ENCODE measurements at regions not wholly inside any gene's neighbourhood (a gene's known extent, or its start where the extent isn't known, plus 50 kb on each side); places are given as distances from the start of the nearest gene placed in this dataset.

DNA sequence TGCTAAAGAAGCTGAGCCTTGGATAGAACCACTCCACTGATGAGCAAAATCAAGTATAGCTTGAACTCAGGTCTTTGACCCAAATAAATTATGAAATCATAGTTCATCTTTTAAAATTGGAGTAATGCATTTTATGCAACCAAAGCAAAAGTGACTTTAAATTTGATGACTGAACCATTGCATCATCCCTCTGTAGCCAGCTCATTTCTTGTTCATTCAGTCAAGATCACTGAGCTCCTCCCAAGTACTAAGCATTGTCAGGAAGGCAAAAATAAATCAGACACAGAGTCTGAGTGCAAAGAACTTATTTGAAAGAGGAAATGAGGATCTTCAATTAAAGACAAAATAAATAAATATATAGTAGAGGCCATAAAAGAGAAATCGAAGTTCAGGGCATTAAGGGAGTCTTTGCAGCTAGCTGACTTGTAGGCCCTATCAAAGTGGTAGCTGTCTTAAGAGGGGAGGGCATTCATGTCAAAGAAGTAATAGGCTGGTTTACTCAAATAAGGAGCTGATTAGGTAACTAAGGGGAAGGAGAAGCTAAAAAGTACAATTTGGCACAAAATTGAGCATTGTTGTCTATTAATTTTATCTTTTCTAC lies 411.8 kb downstream of the MTX2 start:
- DNase-seq (ENCODE audit: low spot score): no peak

DNA sequence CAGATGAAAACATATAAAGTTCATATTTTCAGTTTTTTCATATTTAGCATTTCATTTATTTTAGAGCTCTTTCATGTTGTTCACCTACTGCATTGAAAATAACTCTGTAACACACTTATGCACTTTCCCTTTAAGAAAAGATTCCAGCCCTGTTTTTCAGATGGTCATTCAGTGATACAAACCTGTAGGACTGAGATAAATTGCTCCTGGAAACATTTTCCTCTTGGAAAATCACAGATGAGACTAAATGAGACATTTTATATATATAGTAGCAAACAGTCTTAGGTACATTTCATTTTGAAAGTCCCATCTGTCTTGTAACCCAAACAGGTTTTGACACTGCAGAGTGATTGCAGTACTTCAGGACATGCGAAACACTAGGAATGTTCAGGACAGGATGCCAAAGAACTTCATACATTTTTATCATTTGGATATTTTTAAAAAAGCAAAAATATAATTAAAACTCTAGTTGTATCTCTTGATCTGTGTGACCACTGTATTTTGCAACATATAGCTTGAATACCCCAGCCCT lies 412.4 kb downstream of the MTX2 start:
- no peak for DNase-seq (ENCODE audit: low spot score)

- DNase-seq (ENCODE audit: low spot score): no peak
These were observed 413.0 kb downstream of the MTX2 start for GRCh38 chr2:176682278-176682677.

DNA sequence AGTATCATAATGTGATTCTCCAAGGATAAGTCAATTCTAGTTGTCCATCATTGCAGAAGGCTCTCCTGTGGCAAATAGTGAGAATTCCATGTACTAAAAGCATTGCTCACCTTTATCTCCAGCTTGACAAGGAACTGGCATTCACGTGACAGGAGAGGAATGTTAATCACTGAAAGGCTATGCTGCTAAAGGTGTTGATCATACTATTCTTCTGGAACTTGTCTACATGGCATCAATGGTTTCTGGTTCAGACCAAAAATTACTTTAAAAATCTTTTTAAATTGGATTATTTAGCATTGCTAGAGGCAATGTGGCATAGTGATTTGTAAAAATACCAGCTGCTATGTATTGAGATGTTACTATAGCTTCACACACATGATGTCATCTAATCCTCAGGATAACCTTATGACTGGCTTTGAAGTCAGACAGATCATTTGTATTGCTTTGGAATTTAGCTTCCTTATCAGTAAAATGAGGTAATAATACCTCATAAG lies 414.4 kb downstream of the MTX2 start:
- no peak for DNase-seq (ENCODE audit: low spot score)

GRCh38 chr2:176685908-176686307 lies 416.7 kb downstream of the MTX2 start:
- no peak for DNase-seq (ENCODE audit: low spot score)

DNA sequence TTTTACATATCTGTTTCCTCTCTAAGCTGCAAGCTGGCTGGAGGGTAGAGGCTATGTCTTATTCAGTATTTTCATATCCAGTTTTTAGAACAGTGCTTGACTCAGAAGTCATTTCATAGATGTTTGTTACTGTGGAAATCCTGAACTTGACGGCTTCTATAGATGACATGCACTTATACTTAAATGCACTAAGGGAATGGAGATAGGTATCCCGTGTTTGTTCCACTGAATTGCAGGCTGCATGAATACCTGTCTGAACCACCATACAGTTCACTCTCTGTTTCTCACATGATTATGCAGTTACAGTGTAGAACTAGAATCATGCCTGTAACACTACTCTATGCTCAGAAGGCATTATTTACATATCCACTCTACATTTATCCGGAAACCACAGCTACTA lies 417.1 kb downstream of the MTX2 start:
- no peak for DNase-seq (ENCODE audit: low spot score)

DNA sequence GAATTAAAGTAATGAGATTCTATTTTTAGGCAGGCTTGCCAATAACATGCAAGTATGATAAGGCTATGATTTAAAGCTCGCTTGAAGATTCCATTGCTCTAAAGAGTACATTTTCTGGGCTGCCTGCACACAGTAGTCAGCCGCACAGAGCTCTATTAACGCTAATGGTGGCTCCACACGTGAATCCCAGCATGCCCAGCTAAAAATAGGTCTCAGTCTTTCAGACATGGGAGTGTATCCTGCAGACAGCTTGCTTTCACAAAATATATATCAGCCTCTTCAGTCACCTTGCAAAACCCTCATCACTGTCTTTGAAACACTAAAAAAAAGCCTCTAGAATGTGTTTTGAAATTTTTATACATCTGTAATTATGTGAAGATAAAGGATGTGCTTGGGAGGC lies 418.1 kb downstream of the MTX2 start:
- no peak for DNase-seq (ENCODE audit: low spot score)

DNA sequence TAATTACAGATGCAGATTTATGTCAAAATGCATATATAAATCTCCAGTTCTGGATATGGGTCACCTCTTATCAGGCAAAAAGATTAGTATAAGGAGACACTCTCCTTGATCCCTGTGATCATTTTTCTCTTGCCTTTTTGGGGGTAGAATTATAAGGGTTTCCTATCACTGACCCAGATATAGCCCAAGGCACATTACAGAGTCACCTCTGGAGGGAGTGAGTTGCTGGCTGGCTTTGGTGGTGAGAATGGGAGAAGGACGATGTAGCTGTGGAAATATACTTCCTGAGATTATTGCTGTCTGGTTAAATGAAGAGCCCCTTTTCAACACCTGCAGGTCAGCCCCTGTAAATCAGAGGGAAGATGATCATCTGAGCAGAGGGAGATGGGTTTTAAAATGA lies 418.7 kb downstream of the MTX2 start:
- no peak for DNase-seq (ENCODE audit: low spot score)

DNA sequence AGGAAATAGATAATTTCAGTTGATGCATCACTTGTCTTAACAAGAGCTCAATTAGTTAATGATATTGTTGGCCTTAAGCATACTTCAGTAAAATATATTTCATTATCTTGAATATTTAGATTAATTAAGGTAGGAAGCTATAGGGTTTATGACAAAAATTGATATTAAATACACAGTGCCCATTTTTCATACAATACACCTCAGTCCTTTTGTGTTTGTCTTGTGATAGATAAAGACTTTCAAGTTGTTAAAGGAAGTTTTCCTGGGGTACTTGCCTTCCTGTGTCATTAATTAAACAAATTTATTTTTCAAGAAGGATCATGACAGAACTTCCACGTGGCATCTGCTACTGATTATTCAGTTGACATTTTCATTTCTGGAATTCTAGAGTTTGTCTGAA lies 420.5 kb downstream of the MTX2 start:
- DNase-seq (ENCODE audit: low spot score): no peak

DNA sequence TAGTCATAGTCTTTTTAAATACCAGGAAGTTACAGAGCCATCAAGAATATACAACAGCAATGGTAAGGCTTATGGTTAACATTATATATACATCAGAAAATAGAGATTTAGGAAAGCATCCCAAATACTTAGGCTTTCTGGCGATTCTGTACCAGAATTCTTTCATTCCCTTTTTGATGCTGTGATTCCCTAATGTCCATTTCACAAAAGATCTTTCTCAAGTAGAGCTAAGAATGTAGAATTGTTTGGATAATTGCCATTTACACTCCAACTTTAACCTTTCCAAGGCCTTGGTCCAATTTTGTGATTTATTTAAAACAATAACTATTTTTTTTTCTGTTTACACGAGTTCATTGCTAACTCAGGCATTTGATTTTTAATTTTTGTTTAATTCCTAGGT lies 422.2 kb downstream of the MTX2 start:
- no peak for DNase-seq (ENCODE audit: low spot score)

DNA sequence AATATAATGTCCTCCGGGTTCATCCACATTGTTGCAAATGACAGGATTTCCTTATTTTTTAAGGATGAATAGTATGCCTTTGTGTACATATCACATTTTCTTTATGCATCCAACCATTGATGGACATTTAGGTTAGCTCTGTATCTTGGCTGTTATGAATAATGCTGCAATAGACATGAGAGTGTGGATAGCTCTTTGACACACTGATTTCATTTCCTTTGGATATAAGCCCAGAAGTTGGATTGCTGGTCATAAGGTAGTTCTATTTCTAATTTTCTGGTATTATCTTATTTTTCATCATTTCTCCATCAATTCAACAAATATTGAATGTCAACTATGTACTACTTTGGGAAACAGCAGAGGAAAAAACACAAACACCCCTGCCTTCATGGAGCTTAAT lies 423.3 kb downstream of the MTX2 start:
- no peak for DNase-seq (ENCODE audit: low spot score)

GRCh38 chr2:176699098-176699497 lies 429.9 kb downstream of the MTX2 start:
- no peak for DNase-seq (ENCODE audit: low spot score)

DNA sequence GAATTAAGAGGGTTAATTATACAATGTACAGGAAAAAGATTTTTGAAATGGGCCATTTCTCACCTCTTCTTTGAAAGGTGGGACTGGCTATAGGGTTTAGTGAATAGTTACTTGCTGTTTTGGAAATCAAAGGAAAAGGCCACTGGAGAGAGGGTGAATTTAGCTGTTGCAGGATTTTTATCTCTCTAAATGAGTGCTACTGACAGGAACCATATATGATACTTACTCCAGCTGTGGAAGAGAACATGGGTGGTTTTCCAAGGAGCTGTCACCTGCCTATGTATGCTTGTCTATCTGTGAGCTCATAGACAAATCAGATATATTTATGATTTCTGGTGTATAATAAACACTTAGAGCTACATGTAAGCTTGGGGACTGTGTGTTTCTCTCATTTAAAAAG lies 430.4 kb downstream of the MTX2 start:
- no peak for DNase-seq (ENCODE audit: low spot score)

DNA sequence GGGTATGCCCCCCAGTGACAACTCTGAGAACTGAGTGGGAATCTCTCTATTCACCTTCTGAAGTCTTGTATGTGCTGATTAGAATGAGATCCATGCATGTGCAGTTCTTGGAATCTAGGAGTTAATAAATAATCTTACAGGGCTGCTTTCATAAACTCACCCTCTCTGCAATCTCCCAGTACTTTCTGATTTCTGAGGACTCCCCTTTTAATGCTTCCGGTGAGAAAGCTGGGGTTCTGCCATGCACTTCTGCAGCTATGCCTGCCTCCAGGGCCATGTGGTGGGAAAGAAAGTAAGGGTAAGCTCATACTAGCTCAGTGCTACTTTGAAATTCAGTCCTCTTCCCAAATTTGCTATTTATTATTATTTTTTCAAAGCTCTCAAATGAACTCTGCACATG lies 432.9 kb downstream of the MTX2 start:
- no peak for DNase-seq (ENCODE audit: low spot score)

DNA sequence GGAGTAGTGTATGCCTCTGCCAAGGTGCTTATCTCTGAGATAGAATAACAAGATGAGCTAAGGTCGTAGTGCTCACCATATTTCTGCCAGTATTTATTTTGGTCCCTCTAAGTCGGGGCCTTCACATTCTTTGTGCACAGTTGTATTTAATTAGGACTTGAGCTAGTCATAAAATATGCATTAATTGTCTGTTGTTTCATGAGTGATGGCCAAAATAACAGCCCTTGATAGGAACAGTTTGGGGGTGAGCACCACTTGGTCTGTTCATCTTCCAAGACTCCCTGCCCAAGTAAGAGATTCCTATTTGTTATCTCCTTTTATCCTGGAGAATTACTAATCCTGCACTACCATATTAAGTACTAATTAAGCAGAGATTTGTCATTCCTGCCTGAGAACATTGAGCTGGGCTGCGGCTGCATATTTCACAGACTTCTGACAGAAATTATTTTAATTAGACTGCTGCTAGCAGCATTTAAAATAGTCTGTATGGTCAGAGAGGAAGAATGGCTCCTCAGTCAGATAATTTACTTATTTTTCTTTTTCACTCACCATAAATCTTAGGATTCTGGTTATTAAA lies 435.1 kb downstream of the MTX2 start:
- DNase-seq (ENCODE audit: low spot score): no peak

DNA sequence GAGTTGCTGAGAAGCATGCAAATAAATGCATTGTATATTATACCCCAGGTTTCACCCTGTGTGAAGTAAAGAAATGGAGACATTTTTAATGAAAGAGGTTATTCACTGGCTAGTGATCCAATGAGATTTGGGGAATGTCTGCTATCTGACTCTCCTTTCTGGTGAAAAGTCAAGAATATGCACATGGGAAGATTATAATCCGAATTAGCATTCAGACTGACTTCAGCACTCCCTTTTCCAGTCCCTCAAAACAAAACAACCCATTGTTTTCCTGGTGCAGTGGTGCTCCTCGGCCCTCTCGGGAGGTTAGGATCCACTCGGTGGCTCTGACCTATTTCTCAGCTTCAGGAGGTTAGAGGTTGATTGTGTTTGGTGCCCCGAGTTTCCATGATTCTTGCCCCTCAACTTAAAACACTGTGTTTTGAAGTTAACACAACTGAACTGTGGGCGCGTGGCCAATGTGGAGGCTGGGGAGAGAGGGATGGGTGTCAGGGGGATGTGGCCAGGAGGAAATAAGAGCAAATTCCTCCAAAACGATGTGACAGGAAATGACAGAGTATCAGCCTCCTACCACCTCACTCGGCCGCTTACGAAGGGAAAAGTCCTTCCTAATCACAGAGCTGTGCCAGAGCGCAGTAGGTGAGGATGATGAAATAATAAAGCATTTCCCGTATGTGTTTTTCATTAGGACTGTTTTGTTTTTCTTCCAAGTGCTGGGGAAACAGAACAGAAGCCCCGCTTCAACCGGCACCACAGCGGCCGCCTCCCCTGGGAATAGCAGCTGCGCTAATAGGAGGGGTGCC lies 440.1 kb downstream of the MTX2 start:
- no peak for DNase-seq (ENCODE audit: low spot score)

- DNase-seq (ENCODE audit: low spot score): no peak
These were observed 440.7 kb downstream of the MTX2 start for GRCh38 chr2:176709991-176710390.

DNA sequence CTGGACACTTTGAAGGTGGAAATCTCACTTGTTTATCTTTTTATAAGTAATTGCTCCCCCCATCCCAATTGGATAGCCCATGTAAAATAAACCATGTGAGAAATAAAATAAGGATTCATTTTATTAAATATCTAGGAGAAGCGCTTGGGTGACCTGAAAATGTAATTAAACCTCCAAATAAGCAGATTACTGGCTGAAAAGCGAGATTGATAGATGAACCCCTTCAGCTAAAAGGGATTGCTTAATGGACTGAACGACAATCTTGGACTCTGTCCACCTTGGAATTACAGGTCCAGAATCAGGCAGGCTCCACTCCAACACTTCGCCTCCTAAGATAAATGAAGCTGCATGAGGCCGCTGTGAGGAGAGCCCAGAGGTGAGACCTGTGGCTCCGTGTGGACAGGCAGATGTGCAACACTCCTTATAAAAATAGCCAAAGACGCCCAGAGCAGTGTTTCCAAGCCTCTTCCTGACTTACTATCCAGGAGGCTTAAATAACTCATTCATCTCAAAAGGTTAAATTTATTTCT lies 441.5 kb downstream of the MTX2 start:
- no peak for DNase-seq (ENCODE audit: low spot score)

GRCh38 chr2:176725873-176726645 lies 456.8 kb downstream of the MTX2 start:
- no peak for DNase-seq (ENCODE audit: low spot score)

GRCh38 chr2:176727696-176728095 lies 458.5 kb downstream of the MTX2 start:
- no peak for DNase-seq (ENCODE audit: low spot score)

DNA sequence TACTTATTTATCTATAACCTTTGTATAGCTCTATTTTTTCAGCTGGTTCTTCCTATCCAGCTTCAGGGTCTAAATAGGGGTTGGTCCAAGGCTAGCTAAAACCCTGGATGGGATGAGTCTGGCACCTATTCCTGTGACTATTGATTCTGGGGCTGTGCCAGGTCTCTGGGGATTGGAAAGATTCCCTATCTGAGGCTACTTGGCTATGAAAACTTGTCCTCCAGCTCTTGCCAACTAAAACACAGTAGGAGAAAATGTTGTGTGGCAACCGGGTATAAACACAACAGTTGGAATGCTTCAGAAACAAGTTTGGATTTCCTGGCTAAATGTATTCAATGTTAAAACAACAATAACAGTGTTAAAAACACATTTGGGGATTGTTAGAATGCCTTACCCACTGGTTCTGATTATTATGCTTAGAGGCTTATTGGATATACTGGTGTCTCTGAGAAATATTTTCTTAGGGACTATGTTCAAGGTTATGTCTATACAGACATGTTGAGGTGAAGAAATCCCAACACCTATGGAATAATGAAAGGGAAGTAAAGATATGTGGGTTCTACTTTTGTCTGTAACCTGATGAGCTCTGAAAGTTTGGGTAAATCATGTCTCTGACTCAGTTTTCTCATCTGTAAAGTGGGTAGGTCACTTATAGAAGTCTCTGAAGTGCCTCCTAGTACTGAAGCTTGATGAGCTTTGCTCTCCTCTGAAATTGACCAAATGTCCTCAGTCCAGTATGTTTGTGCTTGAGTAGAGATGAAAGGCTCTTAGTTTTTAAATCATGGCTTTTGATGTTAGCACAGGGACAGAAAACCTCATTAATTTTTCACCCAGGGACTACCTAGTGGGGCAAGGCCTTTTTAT lies 460.7 kb downstream of the MTX2 start:
- no peak for DNase-seq (ENCODE audit: low spot score)
